ENCODE measurements at regions not wholly inside any gene's neighbourhood (a gene's known extent, or its start where the extent isn't known, plus 50 kb on each side); places are given as distances from the start of the nearest gene placed in this dataset.
"Not testable (repeated sequence)": the region's sequence is repeated elsewhere in the genome, so short reads cannot be mapped to it uniquely, and the experiment has no call there.

DNA sequence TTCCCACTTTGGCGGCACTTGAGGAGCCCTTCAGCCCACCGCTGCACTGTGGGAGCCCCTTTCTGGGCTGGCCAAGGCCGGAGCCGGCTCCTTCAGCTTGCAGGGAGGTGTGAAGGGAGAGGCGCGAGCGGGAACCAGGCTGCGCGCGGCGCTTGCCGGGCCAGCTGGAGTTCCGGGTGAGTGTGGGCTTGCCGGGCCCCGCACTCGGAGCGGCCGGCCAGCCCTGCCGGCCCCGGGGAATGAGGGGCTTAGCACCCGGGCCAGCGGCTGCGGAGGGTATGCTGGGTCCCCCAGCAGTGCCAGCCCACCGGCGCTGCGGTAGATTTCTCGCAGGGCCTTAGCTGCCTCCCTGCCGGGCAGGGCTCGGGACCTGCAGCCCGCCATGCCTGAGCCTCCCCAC lies 60.2 kb upstream of the GJB6 start:
- not testable (repeated sequence) for H3K79me2 ChIP-seq (ENCODE audit: control insufficient read depth, insufficient read depth, low read length, unreplicated experiment); H3K27ac ChIP-seq (ENCODE audit: low read depth, low read length); H3K4me3 ChIP-seq (ENCODE audit: low read depth, low read length); H3K4me1 ChIP-seq (ENCODE audit: control insufficient read depth, insufficient read depth, low read length, unreplicated experiment); H3K36me3 ChIP-seq (ENCODE audit: insufficient read depth, low read length); H2AFZ ChIP-seq (ENCODE audit: low read length, unreplicated experiment)
- H3K27me3 ChIP-seq (ENCODE audit: insufficient read depth, low read length), result peaks cover 28% of the 10 kb centered on the region

DNA sequence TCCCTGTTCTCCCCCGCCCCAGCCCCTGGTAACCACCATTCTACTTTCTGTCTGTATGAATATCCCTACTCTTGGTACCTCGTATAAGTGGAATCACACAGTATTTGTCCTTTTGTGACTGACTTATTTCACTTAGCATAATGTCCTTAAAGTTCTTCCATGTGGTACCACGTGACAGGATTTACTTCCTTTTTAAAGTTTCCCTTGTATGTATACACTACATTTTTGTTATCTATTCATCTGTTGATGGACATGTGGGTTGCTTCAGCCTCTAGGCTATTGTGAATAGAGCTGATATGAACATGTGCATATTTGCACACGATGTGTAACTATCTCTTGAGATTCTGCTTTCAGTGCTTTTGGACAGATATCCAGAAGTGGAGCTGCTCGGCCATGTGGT lies 59.6 kb upstream of the GJB6 start:
- H3K36me3 ChIP-seq (ENCODE audit: insufficient read depth, low read length), result no peaks in the 10 kb centered on the region
- no peak overlapping the region for H3K4me3 ChIP-seq (ENCODE audit: low read depth, low read length)
- H2AFZ ChIP-seq (ENCODE audit: low read length, unreplicated experiment), result no peak overlapping the region
- no peak overlapping the region for H3K27ac ChIP-seq (ENCODE audit: low read depth, low read length)
- no peaks in the 10 kb centered on the region for H3K4me1 ChIP-seq (ENCODE audit: control insufficient read depth, insufficient read depth, low read length, unreplicated experiment)
- no peaks in the 10 kb centered on the region for H3K79me2 ChIP-seq (ENCODE audit: control insufficient read depth, insufficient read depth, low read length, unreplicated experiment)
- peaks cover 29% of the 10 kb centered on the region for H3K27me3 ChIP-seq (ENCODE audit: insufficient read depth, low read length)

DNA sequence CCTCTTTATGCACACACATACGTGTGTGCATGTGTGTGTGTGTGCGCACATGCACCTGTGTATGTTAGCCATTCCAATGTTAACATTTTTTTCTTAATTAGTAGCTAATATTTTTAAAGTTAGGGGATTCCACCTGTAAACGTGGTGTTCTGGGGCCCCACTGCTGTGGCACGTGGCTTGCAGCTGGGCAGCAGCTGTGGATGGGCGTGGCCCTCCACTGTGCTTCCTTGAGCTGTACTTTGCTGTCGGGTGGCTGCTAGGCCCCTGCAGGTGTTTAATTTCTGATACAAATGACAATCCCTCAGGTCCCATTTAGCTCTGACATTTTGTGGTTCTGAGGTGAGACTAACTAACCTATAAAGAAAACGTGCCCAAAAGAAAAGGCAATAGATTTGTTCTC lies 58.9 kb upstream of the GJB6 start:
- no peaks in the 10 kb centered on the region for H3K4me1 ChIP-seq (ENCODE audit: control insufficient read depth, insufficient read depth, low read length, unreplicated experiment)
- H3K27ac ChIP-seq (ENCODE audit: low read depth, low read length), result no peak overlapping the region
- no peaks in the 10 kb centered on the region for H3K79me2 ChIP-seq (ENCODE audit: control insufficient read depth, insufficient read depth, low read length, unreplicated experiment)
- no peak overlapping the region for H3K4me3 ChIP-seq (ENCODE audit: low read depth, low read length)
- no peak overlapping the region for H2AFZ ChIP-seq (ENCODE audit: low read length, unreplicated experiment)
- no peaks in the 10 kb centered on the region for H3K36me3 ChIP-seq (ENCODE audit: insufficient read depth, low read length)
- peaks cover 32% of the 10 kb centered on the region for H3K27me3 ChIP-seq (ENCODE audit: insufficient read depth, low read length)

DNA sequence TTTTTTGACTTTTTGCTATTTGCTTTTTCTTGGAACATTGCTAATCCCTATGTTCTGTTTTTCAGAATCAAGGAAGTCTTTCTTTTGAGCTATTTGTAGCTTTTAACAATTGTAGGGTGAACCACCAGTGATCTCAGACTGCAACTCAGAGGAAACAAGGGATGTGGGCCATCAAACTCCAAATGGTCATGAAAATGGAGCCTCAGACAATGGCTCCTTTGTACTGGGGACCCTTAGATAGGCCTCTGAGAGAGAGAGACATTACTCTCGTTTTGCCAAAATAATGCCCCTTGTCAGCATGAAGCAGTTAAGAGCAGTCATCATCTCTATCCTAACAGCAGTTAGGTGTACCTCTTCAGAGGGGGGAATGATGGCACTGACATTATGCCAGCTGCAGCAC lies 56.4 kb upstream of the GJB6 start:
- H3K36me3 ChIP-seq (ENCODE audit: insufficient read depth, low read length), result no peaks in the 10 kb centered on the region
- no peak overlapping the region for H3K4me3 ChIP-seq (ENCODE audit: low read depth, low read length)
- no peak overlapping the region for H3K27ac ChIP-seq (ENCODE audit: low read depth, low read length)
- H3K79me2 ChIP-seq (ENCODE audit: control insufficient read depth, insufficient read depth, low read length, unreplicated experiment), result no peaks in the 10 kb centered on the region
- no peaks in the 10 kb centered on the region for H3K4me1 ChIP-seq (ENCODE audit: control insufficient read depth, insufficient read depth, low read length, unreplicated experiment)
- H2AFZ ChIP-seq (ENCODE audit: low read length, unreplicated experiment), result no peak overlapping the region
- peaks cover 32% of the 10 kb centered on the region for H3K27me3 ChIP-seq (ENCODE audit: insufficient read depth, low read length)

DNA sequence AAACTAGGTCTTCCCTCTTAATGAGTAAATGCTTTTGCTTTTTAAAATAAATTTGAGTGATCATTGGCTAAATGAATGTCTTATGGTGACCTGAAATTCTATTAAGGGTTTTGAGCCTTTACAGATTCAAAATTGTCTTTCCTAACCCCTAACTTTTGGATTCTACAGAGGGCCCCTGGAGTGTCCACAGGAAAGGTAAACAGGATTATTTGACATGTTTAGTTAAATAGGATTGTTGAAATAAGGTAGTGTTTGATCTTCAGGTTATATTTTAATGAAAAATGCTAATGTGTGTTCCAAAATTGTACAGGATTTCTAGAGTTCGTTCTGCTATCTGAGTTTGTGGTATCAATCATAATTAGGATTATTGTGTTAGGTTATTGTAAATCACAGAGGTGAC lies 55.9 kb upstream of the GJB6 start:
- no peaks in the 10 kb centered on the region for H3K4me1 ChIP-seq (ENCODE audit: control insufficient read depth, insufficient read depth, low read length, unreplicated experiment)
- H3K27ac ChIP-seq (ENCODE audit: low read depth, low read length), result no peak overlapping the region
- no peak overlapping the region for H2AFZ ChIP-seq (ENCODE audit: low read length, unreplicated experiment)
- no peaks in the 10 kb centered on the region for H3K36me3 ChIP-seq (ENCODE audit: insufficient read depth, low read length)
- H3K4me3 ChIP-seq (ENCODE audit: low read depth, low read length), result no peak overlapping the region
- H3K79me2 ChIP-seq (ENCODE audit: control insufficient read depth, insufficient read depth, low read length, unreplicated experiment), result no peaks in the 10 kb centered on the region
- peaks cover 32% of the 10 kb centered on the region for H3K27me3 ChIP-seq (ENCODE audit: insufficient read depth, low read length)

DNA sequence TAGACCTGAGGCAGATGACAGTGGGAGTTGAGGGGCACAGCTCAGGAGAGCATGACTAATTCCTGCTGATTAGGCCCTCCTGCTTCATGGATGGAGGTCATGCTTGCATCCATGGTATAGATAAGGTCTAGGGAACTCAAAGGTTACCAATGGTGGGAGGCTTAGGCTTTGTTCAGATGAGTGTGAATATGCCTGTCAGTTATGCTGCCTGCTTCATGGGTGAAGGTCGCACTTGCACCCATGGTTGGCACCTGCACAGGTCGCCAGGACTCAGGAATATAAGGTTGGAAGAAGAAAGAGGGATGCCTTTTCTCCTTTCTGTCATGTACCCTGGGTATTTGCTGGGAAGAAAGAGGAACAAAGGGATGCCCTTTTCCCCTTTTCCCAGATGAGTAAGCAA lies 53.4 kb upstream of the GJB6 start:
- Histone ChIP-seq H3K4me3 (ENCODE audit: low read depth, low read length) (no peak overlapping the region), H3K4me1 (ENCODE audit: control insufficient read depth, insufficient read depth, low read length, unreplicated experiment) (no peaks in the 10 kb centered on the region), H3K27ac (ENCODE audit: low read depth, low read length) (no peak overlapping the region), H2AFZ (ENCODE audit: low read length, unreplicated experiment) (no peak overlapping the region), H3K27me3 (ENCODE audit: insufficient read depth, low read length) (peaks cover 22% of the 10 kb centered on the region), H3K79me2 (ENCODE audit: control insufficient read depth, insufficient read depth, low read length, unreplicated experiment) (no peaks in the 10 kb centered on the region), H3K36me3 (ENCODE audit: insufficient read depth, low read length) (no peaks in the 10 kb centered on the region)
